Natural killer cell (primary cell): ENCODE measurements at regions not wholly inside any gene's neighbourhood (a gene's known extent, or its start where the extent isn't known, plus 50 kb on each side); places are given as distances from the start of the nearest gene placed in this dataset.

Experiments used
- ATAC-seq, 3 donors: fragments of 150-1000 bp in 2 of 3; fragments of 200-7000 bp in 1 of 3; cut with Tn5 transposase; 1 replicate in 1 of 3; 2 replicates in 2 of 3; pipeline ENCODE4 v1.10.0; 2021; ENCODE audit warnings: mild to moderate bottlenecking in 2 of 3, moderate library complexity in 2 of 3
- DNase-seq, 2 donors: peaks; one replicate each; pipeline versions ENCODE4 v3.0.0 to v3.0.0-alpha.2; 2013 to 2021; ENCODE audit warnings: mixed read lengths in 1 of 2
- H3K27ac ChIP-seq: one replicate; pipeline ENCODE4 v1.5.1; 2013; ENCODE audit warnings: mild to moderate bottlenecking, low read length
- H3K27me3 ChIP-seq: one replicate; pipeline ENCODE4 v1.6.1; 2013; ENCODE audit warnings: low read length; ENCODE audit not compliant: control insufficient read depth, insufficient read depth
- H3K36me3 ChIP-seq: one replicate; pipeline ENCODE4 v1.6.1; 2013; ENCODE audit warnings: low read length; ENCODE audit not compliant: control insufficient read depth, insufficient read depth
- H3K4me1 ChIP-seq: one replicate; pipeline ENCODE4 v1.6.1; 2013; ENCODE audit warnings: low read length; ENCODE audit not compliant: control insufficient read depth, insufficient read depth
- H3K4me3 ChIP-seq: one replicate; pipeline ENCODE4 v1.5.1; 2013; ENCODE audit warnings: low read length
- H3K9me3 ChIP-seq: one replicate; pipeline ENCODE4 v1.6.1; 2013; ENCODE audit warnings: low read length; ENCODE audit not compliant: control insufficient read depth, insufficient read depth
- H3K27ac Mint-ChIP-seq, 2 donors: one replicate each; pipeline ENCODE4 v1.8.0; 2022; ENCODE audit warnings: mild to moderate bottlenecking in 2 of 2, mixed read lengths in 2 of 2, moderate library complexity in 1 of 2
- H3K27me3 Mint-ChIP-seq, 2 donors: one replicate each; pipeline ENCODE4 v1.8.0; 2022; ENCODE audit warnings: low read depth in 2 of 2, mixed read lengths in 2 of 2
- H3K36me3 Mint-ChIP-seq: one replicate; pipeline ENCODE4 v1.8.0; 2022; ENCODE audit warnings: mixed read lengths
- H3K4me1 Mint-ChIP-seq, 2 donors: one replicate each; pipeline ENCODE4 v1.8.0; 2022; ENCODE audit warnings: mixed read lengths in 2 of 2
- H3K4me3 Mint-ChIP-seq: one replicate; pipeline ENCODE4 v1.8.0; 2022; ENCODE audit warnings: mild to moderate bottlenecking, moderate library complexity, mixed read lengths
- H3K9me3 Mint-ChIP-seq, 2 donors: one replicate each; pipeline ENCODE4 v1.8.0; 2022; ENCODE audit warnings: mixed read lengths in 2 of 2
- WGBS: methylation state at CpG from one replicate; pipeline ENCODE4 v1.1.7; 2013; ENCODE audit warnings: missing lambda C conversion rate; ENCODE audit not compliant: insufficient coverage; 5-methylcytosine and 5-hydroxymethylcytosine counted together
- intact Hi-C: fragments of 100-400 bp; cut with micrococcal nuclease; formaldehyde crosslinking; loops from one replicate; pipeline ENCODE4 v1.14.2; 2022
- TF ChIP-seq, protein P1 (sequence below): fragments of 200-600 bp; IDR thresholded peaks from one replicate; pipeline ENCODE4 v1.8.0; 2022; ENCODE audit warnings: antibody characterized with exemption

DNA sequence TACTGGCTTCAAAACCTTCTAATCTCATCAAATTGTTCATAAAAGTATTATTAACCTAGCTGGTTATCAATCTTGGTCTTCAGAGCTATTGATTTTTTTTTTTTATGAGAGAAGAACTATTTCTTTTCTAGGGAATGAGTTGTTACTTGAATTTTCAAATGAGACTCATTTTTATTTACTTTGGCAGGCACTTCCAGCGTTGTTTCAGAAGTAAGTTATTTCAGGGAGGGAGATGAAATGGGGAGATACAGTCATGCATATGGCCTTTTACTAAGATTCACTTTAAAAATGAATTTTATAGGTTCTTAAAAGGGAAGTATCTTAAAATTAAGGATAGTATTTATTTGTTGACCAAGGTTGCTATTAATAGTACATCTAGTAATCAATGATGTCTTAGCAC, 129.6 kb downstream of the IZUMO3 start:
- Mint-ChIP-seq H3K36me3 (peaks cover 7% of the 10 kb centered on the region), H3K4me3 (no peak overlapping the region), H3K9me3 (peaks cover 13 to 17% of the 10 kb centered on the region in 2 donors), H3K4me1 (no peaks in the 10 kb centered on the region), H3K27ac (no peak overlapping the region), H3K27me3 (no peaks in the 10 kb centered on the region)
- WGBS: 60% methylated on average over 1 of the region's 1 CpG
- DNase-seq (no peak), ATAC-seq (no peak)
- TF ChIP-seq, protein P1, sequence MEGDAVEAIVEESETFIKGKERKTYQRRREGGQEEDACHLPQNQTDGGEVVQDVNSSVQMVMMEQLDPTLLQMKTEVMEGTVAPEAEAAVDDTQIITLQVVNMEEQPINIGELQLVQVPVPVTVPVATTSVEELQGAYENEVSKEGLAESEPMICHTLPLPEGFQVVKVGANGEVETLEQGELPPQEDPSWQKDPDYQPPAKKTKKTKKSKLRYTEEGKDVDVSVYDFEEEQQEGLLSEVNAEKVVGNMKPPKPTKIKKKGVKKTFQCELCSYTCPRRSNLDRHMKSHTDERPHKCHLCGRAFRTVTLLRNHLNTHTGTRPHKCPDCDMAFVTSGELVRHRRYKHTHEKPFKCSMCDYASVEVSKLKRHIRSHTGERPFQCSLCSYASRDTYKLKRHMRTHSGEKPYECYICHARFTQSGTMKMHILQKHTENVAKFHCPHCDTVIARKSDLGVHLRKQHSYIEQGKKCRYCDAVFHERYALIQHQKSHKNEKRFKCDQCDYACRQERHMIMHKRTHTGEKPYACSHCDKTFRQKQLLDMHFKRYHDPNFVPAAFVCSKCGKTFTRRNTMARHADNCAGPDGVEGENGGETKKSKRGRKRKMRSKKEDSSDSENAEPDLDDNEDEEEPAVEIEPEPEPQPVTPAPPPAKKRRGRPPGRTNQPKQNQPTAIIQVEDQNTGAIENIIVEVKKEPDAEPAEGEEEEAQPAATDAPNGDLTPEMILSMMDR: no peak
- no peaks in the 10 kb centered on the region for H3K4me1 ChIP-seq
- intact Hi-C loops: no loop called here
- no peaks in the 10 kb centered on the region for H3K36me3 ChIP-seq
- no peak overlapping the region for H3K27ac ChIP-seq
- no peaks in the 10 kb centered on the region for H3K9me3 ChIP-seq
- no peak overlapping the region for H3K4me3 ChIP-seq
- H3K27me3 ChIP-seq: no peaks in the 10 kb centered on the region

DNA sequence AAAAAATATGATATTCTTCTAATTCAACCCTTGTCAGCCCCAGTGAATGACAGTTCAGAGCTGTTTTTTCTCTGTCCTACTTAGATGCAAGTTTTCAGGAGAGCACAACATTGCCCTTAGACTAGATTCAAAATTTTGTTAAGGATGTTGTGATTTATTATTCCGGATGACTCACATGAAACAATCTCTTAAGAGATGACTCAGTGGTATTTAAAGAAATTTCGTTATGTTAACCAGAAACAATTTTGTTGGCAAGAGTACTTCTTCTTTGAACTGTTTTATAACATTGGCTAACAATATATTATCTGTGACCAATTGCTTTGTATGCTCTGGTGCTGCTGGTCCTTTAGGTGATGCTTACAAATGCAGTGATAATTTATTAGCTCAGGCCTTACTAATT, 132.0 kb downstream of the IZUMO3 start:
- intact Hi-C loops: no loop called here
- TF ChIP-seq, protein P1: no peak
- Histone ChIP-seq H3K27me3 (no peaks in the 10 kb centered on the region), H3K4me3 (no peak overlapping the region), H3K4me1 (no peaks in the 10 kb centered on the region), H3K9me3 (peaks cover 5% of the 10 kb centered on the region), H3K27ac (no peak overlapping the region), H3K36me3 (no peaks in the 10 kb centered on the region)
- DNase-seq (no peak), ATAC-seq (no peak)
- Mint-ChIP-seq H3K27ac (no peak overlapping the region), H3K4me3 (no peak overlapping the region), H3K27me3 (no peaks in the 10 kb centered on the region), H3K36me3 (peaks cover 8% of the 10 kb centered on the region), H3K4me1 (no peaks in the 10 kb centered on the region), H3K9me3 (peaks cover 16% of the 10 kb centered on the region in 2 donors)
- 91% methylated on average over 1 of the region's 2 CpGs for WGBS

DNA sequence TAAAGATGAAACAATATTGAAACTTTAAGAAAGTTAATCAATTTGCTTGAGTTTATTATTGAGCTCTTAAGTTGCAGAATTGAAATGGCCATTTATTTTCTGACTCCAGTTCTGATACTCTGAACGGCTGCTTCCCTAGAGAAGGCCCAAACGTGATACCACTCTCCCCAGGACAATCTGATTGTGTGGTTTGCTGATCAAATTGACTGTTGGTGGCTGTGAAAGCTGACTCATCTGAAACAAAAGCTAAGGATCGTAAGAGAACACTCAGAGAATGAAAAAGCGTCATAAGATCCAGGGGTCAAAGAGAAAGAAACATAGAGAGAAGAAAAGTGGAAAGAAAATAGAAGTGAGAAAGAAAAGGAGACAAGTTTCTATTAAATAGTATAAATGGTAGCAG, 147.2 kb downstream of the IZUMO3 start:
- no peaks in the 10 kb centered on the region for H3K27me3 ChIP-seq
- DNase-seq: no peak
- H3K36me3 Mint-ChIP-seq: peaks cover 7% of the 10 kb centered on the region
- no peaks in the 10 kb centered on the region for H3K36me3 ChIP-seq
- H3K9me3 Mint-ChIP-seq: peaks cover 14 to 19% of the 10 kb centered on the region in 2 donors
- H3K27me3 Mint-ChIP-seq: no peaks in the 10 kb centered on the region
- H3K27ac Mint-ChIP-seq: no peak overlapping the region
- no peak overlapping the region for H3K4me3 Mint-ChIP-seq
- H3K4me1 ChIP-seq: no peaks in the 10 kb centered on the region
- TF ChIP-seq, protein P1: no peak
- peaks cover 9% of the 10 kb centered on the region for H3K9me3 ChIP-seq
- H3K27ac ChIP-seq: no peak overlapping the region
- no peak for ATAC-seq
- 61% methylated on average over 4 of the region's 4 CpGs for WGBS
- H3K4me3 ChIP-seq: no peak overlapping the region
- intact Hi-C loops: no loop called here
- no peaks in the 10 kb centered on the region for H3K4me1 Mint-ChIP-seq

DNA sequence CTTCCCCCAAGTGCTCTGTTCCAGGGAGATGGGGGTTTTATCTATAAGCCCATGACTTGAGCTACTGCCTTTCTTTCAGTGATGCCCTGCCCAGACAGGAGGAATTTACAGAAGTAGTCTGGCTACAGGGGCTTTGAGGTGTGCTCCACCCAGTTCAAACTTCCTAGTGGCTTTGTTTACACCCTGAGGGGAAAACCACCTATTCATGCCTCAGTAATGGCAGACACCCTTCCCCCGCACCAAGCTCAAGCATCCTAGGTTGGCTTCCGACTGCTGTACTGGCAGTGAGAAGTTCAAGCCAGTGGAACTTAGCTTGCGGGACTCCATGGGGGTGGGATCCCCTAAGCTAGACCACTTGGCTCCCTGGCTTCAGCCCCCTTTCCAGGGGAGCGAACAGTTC, 154.6 kb downstream of the IZUMO3 start:
- TF ChIP-seq, protein P1: no peak
- intact Hi-C loops: no loop called here
- no peaks in the 10 kb centered on the region for H3K4me1 ChIP-seq
- Mint-ChIP-seq H3K4me1 (no peaks in the 10 kb centered on the region), H3K9me3 (peaks cover 21 to 24% of the 10 kb centered on the region in 2 donors), H3K36me3 (peaks cover 18% of the 10 kb centered on the region), H3K27me3 (no peaks in the 10 kb centered on the region), H3K4me3 (no peak overlapping the region), H3K27ac (no peak overlapping the region)
- H3K27me3 ChIP-seq: no peaks in the 10 kb centered on the region
- DNase-seq: no peak
- WGBS: 94% methylated on average over 4 of the region's 4 CpGs
- ATAC-seq: no peak
- peaks cover 12% of the 10 kb centered on the region for H3K9me3 ChIP-seq
- H3K27ac ChIP-seq: no peak overlapping the region
- no peaks in the 10 kb centered on the region for H3K36me3 ChIP-seq
- no peak overlapping the region for H3K4me3 ChIP-seq
